NCI-H2107 treated with DMSO at 0.1 percent for 48 hours (cell line): ENCODE measurements at regions not wholly inside any gene's neighbourhood (a gene's known extent, or its start where the extent isn't known, plus 50 kb on each side); places are given as distances from the start of the nearest gene placed in this dataset.
"Not testable (repeated sequence)": the region's sequence is repeated elsewhere in the genome, so short reads cannot be mapped to it uniquely, and the experiment has no call there.

Experiments used
- DNase-seq: peaks from one replicate; lab custom pipeline; 2025; ENCODE audit not compliant: unreplicated experiment; lab: John Stamatoyannopoulos, UW

- DNase-seq, result no peak
Observed at GRCh38 chr20:19890445-19891051, 126.6 kb upstream of the NAA20 start.

GRCh38 chr20:19893356-19893755 is 123.8 kb upstream of the NAA20 start:
- DNase-seq, result no peak

- DNase-seq, result no peak
Observed at GRCh38 chr20:19895761-19896160, 121.4 kb upstream of the NAA20 start.

GRCh38 chr20:19897891-19898290 is 119.3 kb upstream of the NAA20 start:
- no peak for DNase-seq

GRCh38 chr20:19901226-19901625 is 115.9 kb upstream of the NAA20 start:
- no peak for DNase-seq

GRCh38 chr20:19903168-19903811 is 113.9 kb upstream of the NAA20 start:
- DNase-seq, result peak; percentile 73

GRCh38 chr20:19907326-19908056 is 109.7 kb upstream of the NAA20 start:
- no peak for DNase-seq

GRCh38 chr20:19908576-19908975 is 108.6 kb upstream of the NAA20 start:
- no peak for DNase-seq

- DNase-seq, result no peak
Observed at GRCh38 chr20:19909725-19910124, 107.4 kb upstream of the NAA20 start.

- DNase-seq, result no peak
Observed at GRCh38 chr20:19911810-19912382, 105.3 kb upstream of the NAA20 start.

- DNase-seq, result no peak
Observed at GRCh38 chr20:19913349-19913748, 103.8 kb upstream of the NAA20 start.

- no peak for DNase-seq
Observed at GRCh38 chr20:19913927-19914614, 103.1 kb upstream of the NAA20 start.

- no peak for DNase-seq
Observed at GRCh38 chr20:19915111-19915798, 101.9 kb upstream of the NAA20 start.

- no peak for DNase-seq
Observed at GRCh38 chr20:19916531-19917485, 100.4 kb upstream of the NAA20 start.

GRCh38 chr20:19918965-19919329 is 98.2 kb upstream of the NAA20 start:
- no peak for DNase-seq

- no peak for DNase-seq
Observed at GRCh38 chr20:19920381-19921138, 96.6 kb upstream of the NAA20 start.

- no peak for DNase-seq
Observed at GRCh38 chr20:19921284-19921793, 95.8 kb upstream of the NAA20 start.

- DNase-seq, result not testable (repeated sequence)
Observed at GRCh38 chr20:19921829-19922228, 95.3 kb upstream of the NAA20 start.

GRCh38 chr20:19922716-19923115 is 94.4 kb upstream of the NAA20 start:
- DNase-seq, result no peak
